NT2/D1 (cell line): ENCODE measurements at regions not wholly inside any gene's neighbourhood (a gene's known extent, or its start where the extent isn't known, plus 50 kb on each side); places are given as distances from the start of the nearest gene placed in this dataset.

ENCODE experiments used
- SUZ12 ChIP-seq: IDR thresholded peaks from 2 replicates; pipeline ENCODE4 v1.6.1; 2011; ENCODE audit not compliant: insufficient read length, insufficient read depth; ENCODE audit errors: extremely low read depth
- YY1 ChIP-seq: IDR thresholded peaks from 2 replicates; pipeline ENCODE4 v1.6.1; 2011; ENCODE audit not compliant: insufficient read length, insufficient read depth
- ZNF274 ChIP-seq: IDR thresholded peaks from 2 replicates; pipeline ENCODE4 v1.6.1; 2011; ENCODE audit warnings: mild to moderate bottlenecking, low read depth, low read length

GRCh38 chr12:28988325-28988704 is 160.8 kb upstream of the FAR2 start:
- TF ChIP-seq SUZ12 (no peak), ZNF274 (no peak), YY1 (no peak)
